GM06990 (cell line): ENCODE measurements at regions not wholly inside any gene's neighbourhood (a gene's known extent, or its start where the extent isn't known, plus 50 kb on each side); places are given as distances from the start of the nearest gene placed in this dataset.

Experiments
- DNase-seq: peaks from one replicate; pipeline ENCODE4 v3.0.0-alpha.2; 2011; ENCODE audit not compliant: insufficient read length; ENCODE audit errors: extremely low read depth
- H3K27me3 ChIP-seq: replicated peaks from 2 replicates; pipeline ENCODE4 v1.6.0; 2011; ENCODE audit warnings: low read length; ENCODE audit not compliant: control insufficient read depth, insufficient read depth
- H3K36me3 ChIP-seq: 2 replicates; pipeline ENCODE4 v1.5.1; 2011; ENCODE audit warnings: low read length; ENCODE audit not compliant: control insufficient read depth, insufficient read depth
- H3K4me3 ChIP-seq: replicated peaks from 2 replicates; pipeline ENCODE4 v1.5.1; 2011; ENCODE audit warnings: low read depth, mild to moderate bottlenecking, control low read depth, low read length
- TF ChIP-seq, protein P1 (sequence below): IDR thresholded peaks from 2 replicates; pipeline ENCODE4 v1.5.1; 2011; ENCODE audit warnings: low read length, control low read depth, mild to moderate bottlenecking, inconsistent platforms; ENCODE audit not compliant: insufficient read depth, poor library complexity, severe bottlenecking

DNA sequence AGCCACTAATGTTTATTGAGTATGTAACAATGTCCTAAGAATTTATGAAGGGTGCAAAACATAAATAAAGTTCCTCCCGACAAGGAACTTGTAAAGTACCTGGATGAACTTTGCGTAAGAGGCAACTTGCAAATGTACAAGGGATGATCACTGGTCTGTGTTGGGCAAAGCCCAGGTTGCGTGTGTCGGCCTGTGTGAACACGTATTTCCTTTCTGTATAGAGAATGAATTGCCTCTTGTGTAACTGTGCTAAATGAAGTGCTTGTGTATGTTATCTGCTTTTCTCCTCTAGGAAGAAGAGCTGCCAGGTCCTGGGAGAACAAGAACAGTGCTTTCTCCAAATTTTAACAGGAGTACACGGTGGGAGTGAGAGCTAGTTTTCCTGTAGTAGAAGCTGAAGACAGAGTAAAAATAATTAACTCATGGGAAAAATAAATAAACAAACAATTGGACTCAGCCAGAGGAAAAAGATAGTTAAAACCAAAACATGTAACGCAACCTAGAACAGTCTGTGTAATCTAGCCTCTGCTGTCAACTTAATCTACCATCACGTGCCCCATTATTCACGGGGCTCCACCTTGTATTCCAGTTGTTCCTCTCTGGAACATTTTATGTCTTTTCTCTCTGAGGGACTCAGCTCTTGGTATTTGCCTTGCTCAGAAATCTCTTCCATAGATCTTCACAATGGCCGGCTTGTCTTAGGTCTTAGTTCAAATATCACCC is 83.7 kb upstream of the RASGRP1 start:
- Histone ChIP-seq H3K27me3 (no peaks in the 10 kb centered on the region), H3K36me3 (no peaks in the 10 kb centered on the region), H3K4me3 (no peak overlapping the region)
- TF ChIP-seq, protein P1, sequence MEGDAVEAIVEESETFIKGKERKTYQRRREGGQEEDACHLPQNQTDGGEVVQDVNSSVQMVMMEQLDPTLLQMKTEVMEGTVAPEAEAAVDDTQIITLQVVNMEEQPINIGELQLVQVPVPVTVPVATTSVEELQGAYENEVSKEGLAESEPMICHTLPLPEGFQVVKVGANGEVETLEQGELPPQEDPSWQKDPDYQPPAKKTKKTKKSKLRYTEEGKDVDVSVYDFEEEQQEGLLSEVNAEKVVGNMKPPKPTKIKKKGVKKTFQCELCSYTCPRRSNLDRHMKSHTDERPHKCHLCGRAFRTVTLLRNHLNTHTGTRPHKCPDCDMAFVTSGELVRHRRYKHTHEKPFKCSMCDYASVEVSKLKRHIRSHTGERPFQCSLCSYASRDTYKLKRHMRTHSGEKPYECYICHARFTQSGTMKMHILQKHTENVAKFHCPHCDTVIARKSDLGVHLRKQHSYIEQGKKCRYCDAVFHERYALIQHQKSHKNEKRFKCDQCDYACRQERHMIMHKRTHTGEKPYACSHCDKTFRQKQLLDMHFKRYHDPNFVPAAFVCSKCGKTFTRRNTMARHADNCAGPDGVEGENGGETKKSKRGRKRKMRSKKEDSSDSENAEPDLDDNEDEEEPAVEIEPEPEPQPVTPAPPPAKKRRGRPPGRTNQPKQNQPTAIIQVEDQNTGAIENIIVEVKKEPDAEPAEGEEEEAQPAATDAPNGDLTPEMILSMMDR: no peak
- no peak for DNase-seq

DNA sequence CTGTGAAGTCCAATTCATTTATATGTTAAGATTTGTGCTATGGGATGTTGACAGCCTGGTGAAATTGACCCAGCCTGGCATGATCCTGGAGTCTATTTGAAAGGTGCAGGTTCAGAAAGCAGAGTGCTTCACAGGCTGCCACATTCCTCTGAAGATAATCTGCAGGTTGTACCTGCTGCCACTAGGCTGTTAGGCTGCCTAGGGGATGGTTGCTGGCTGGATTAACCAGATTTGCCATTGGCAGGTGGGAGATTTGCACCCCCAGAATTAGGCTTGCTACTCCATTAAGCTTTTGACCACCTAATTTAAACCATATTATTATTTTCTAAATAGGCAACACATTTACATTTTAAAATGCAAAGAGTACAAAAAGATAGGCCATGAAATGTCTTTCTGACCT is 85.8 kb upstream of the RASGRP1 start:
- H3K27me3 ChIP-seq: no peaks in the 10 kb centered on the region
- no peak for DNase-seq
- no peak overlapping the region for H3K4me3 ChIP-seq
- TF ChIP-seq, protein P1: no peak
- no peaks in the 10 kb centered on the region for H3K36me3 ChIP-seq

DNA sequence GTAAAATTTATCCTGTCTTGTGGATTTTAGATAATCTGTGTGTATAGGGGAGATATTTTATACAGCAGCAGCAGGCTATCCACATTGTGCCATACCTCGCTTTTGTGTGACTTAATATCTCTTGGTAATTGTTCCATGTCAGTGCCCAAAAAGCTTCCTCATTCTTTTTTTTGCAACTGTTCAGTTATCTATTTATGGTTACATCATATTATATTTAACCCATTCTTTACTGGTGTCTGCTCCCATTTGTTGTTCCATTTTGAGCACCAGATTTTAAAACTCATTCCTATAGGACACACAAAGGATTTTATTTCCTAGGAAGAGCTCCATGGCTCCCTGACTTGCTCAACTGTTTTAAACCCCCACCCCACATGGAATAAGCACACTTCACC is 86.3 kb upstream of the RASGRP1 start:
- Histone ChIP-seq H3K4me3 (no peak overlapping the region), H3K36me3 (no peaks in the 10 kb centered on the region), H3K27me3 (no peaks in the 10 kb centered on the region)
- TF ChIP-seq, protein P1: no peak
- DNase-seq: no peak

DNA sequence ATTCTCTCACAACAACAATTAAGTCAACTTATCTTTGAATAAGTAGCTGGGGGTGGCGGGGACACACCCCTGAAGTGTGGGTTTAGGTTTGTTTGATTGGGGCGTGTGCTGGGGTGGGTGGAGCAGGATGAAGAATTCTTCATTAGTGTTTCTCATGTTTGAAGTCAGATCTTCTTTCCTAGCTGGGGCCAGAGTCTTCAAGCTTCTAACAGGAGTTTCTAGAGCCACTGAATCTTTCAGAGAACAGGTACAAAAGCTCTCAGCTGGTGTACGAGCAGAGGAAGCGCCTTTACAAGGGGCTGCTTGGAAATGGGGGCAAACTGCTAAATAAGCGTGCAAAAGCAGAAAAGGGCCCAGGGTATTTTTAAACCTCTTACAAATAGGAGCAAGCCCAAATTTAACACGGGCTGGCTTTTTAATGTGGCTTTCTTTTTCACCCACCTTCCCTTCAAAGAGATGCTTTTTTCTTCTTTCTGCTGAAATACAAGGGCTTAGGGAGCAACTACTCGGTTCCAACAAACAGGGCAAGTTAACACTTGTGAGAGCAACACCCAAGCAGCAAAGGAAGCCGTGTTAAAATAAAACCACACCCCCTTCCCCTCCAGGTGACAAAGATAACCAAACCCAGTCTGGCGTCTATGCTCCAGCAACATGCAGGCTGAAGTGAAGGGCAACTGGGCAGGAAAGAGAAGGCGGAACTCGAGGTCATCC is 86.9 kb upstream of the RASGRP1 start:
- TF ChIP-seq, protein P1: no peak
- DNase-seq: no peak
- H3K27me3 ChIP-seq: no peaks in the 10 kb centered on the region

DNA sequence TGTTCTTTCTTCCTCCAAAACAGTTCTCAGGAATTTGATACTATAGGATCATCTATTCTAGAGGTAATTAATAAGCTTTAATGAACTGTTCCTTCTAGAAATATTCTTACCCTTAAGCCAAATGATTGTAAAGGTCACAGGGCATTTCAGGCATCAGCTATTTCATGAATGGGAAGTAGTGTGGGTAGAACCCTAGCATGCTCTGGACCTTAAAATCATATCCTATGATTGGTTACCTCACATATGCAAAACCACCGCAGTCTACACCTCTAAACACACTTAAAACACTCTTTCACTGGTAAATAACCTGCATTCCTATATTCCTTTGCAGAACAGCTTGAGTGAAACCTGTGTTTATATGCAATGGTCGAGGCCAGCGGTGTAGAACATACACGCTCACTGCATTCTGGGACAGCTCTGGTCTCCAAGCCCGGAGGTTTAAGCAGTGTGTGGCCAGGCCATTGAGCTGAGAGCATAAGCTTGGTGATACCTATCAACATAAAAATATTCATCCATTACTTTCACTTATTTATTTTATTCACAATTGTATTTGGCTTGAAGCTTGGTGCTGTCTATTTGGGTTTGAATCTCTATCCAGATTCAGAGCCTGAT is 87.7 kb upstream of the RASGRP1 start:
- H3K27me3 ChIP-seq: no peaks in the 10 kb centered on the region
- H3K4me3 ChIP-seq: no peak overlapping the region
- H3K36me3 ChIP-seq: no peaks in the 10 kb centered on the region
- TF ChIP-seq, protein P1: no peak
- no peak for DNase-seq

More for the DNA sequence above, 86.9 kb upstream of the RASGRP1 start:
- H3K4me3 ChIP-seq: no peak overlapping the region
- H3K36me3 ChIP-seq: no peaks in the 10 kb centered on the region
